H9 (cell line): ENCODE measurements at regions not wholly inside any gene's neighbourhood (a gene's known extent, or its start where the extent isn't known, plus 50 kb on each side); places are given as distances from the start of the nearest gene placed in this dataset.

Experiments
- DNase-seq: peaks from one replicate; pipeline ENCODE4 v3.0.0-alpha.2; 2017
- H2AFZ ChIP-seq: one replicate; pipeline ENCODE4 v1.6.1; 2013; ENCODE audit warnings: mild to moderate bottlenecking, low read length, control low read depth, moderate library complexity
- H2AK5ac ChIP-seq: 2 replicates; pipeline ENCODE4 v1.6.1; 2013; ENCODE audit warnings: low read length, control low read depth, mixed read lengths; ENCODE audit not compliant: insufficient read length
- H2BK120ac ChIP-seq: one replicate; pipeline ENCODE4 v1.6.1; 2013; ENCODE audit warnings: low read depth, mild to moderate bottlenecking, low read length, control low read depth, inconsistent platforms; ENCODE audit not compliant: poor library complexity, severe bottlenecking
- H2BK12ac ChIP-seq: 2 replicates; pipeline ENCODE4 v1.6.1; 2013; ENCODE audit warnings: low read length, control low read depth, mixed read lengths, low read depth; ENCODE audit not compliant: insufficient read length
- H2BK15ac ChIP-seq: 2 replicates; pipeline ENCODE4 v1.6.1; 2013; ENCODE audit warnings: low read depth, low read length, control low read depth
- H2BK20ac ChIP-seq: one replicate; pipeline ENCODE4 v1.6.1; 2013; ENCODE audit warnings: low read depth, mild to moderate bottlenecking, low read length, control low read depth, inconsistent platforms; ENCODE audit not compliant: poor library complexity, severe bottlenecking
- H2BK5ac ChIP-seq: 2 replicates; pipeline ENCODE4 v1.6.1; 2013; ENCODE audit warnings: low read length, control low read depth, mixed read lengths; ENCODE audit not compliant: insufficient read length
- H3K14ac ChIP-seq: 2 replicates; pipeline ENCODE4 v1.6.1; 2013; ENCODE audit warnings: low read length, control low read depth; ENCODE audit not compliant: insufficient read depth
- H3K18ac ChIP-seq: 2 replicates; pipeline ENCODE4 v1.6.1; 2013; ENCODE audit warnings: low read depth, mild to moderate bottlenecking, mixed read lengths, low read length, control low read depth; ENCODE audit not compliant: insufficient read length
- H3K23ac ChIP-seq: 2 replicates; pipeline ENCODE4 v1.6.1; 2013; ENCODE audit warnings: low read length, control low read depth, mixed read lengths, low read depth; ENCODE audit not compliant: insufficient read length
- H3K23me2 ChIP-seq: 2 replicates; pipeline ENCODE4 v1.6.1; 2013; ENCODE audit warnings: low read depth, mild to moderate bottlenecking, mixed read lengths, low read length, control low read depth; ENCODE audit not compliant: insufficient read length, poor library complexity, severe bottlenecking
- H3K27ac ChIP-seq: 2 replicates; pipeline ENCODE4 v1.5.1; 2013; ENCODE audit warnings: low read length, control low read depth, mixed read lengths, low read depth; ENCODE audit not compliant: insufficient read length
- H3K27me3 ChIP-seq: 2 replicates; pipeline ENCODE4 v1.6.1; 2013; ENCODE audit warnings: low read length, control low read depth, inconsistent platforms; ENCODE audit not compliant: insufficient read depth
- H3K4ac ChIP-seq: 2 replicates; pipeline ENCODE4 v1.6.1; 2013; ENCODE audit warnings: low read depth, mild to moderate bottlenecking, control low read depth, inconsistent platforms, low read length, moderate library complexity
- H3K4me1 ChIP-seq: 2 replicates; pipeline ENCODE4 v1.6.1; 2013; ENCODE audit warnings: low read length, control low read depth, inconsistent platforms; ENCODE audit not compliant: insufficient read depth
- H3K4me2 ChIP-seq: 2 replicates; pipeline ENCODE4 v1.6.1; 2013; ENCODE audit warnings: low read length, control low read depth, mixed read lengths; ENCODE audit not compliant: insufficient read length, insufficient read depth
- H3K56ac ChIP-seq: 2 replicates; pipeline ENCODE4 v1.6.1; 2013; ENCODE audit warnings: low read depth, mild to moderate bottlenecking, mixed read lengths, low read length, control low read depth; ENCODE audit not compliant: insufficient read length
- H3K79me1 ChIP-seq: 2 replicates; pipeline ENCODE4 v1.6.1; 2013; ENCODE audit warnings: low read depth, mild to moderate bottlenecking, moderate library complexity, low read length, control low read depth, inconsistent platforms; ENCODE audit not compliant: insufficient read depth, poor library complexity, severe bottlenecking
- H3K79me2 ChIP-seq: 2 replicates; pipeline ENCODE4 v1.6.1; 2013; ENCODE audit warnings: low read length, control low read depth, inconsistent platforms; ENCODE audit not compliant: insufficient read depth
- H3K9ac ChIP-seq: 2 replicates; pipeline ENCODE4 v1.6.1; 2013; ENCODE audit warnings: low read length, control low read depth, mixed read lengths; ENCODE audit not compliant: insufficient read length; ENCODE audit errors: extremely low read depth
- H3K9me3 ChIP-seq: one replicate; pipeline ENCODE4 v1.6.1; 2013; ENCODE audit warnings: low read depth, low read length, inconsistent platforms; ENCODE audit not compliant: control insufficient read depth
- H3T11ph ChIP-seq: one replicate; pipeline ENCODE4 v1.6.1; 2013; ENCODE audit warnings: mild to moderate bottlenecking, low read length, control low read depth, inconsistent platforms
- H4K20me1 ChIP-seq: one replicate; pipeline ENCODE4 v1.6.1; 2013; ENCODE audit not compliant: control insufficient read depth, insufficient read length, insufficient read depth
- H4K5ac ChIP-seq: 2 replicates; pipeline ENCODE4 v1.6.1; 2013; ENCODE audit warnings: low read depth, mild to moderate bottlenecking, mixed read lengths, low read length, control low read depth; ENCODE audit not compliant: insufficient read length
- H4K8ac ChIP-seq: replicated peaks from 2 replicates; pipeline ENCODE4 v1.6.1; 2013; ENCODE audit warnings: low read length, control low read depth, mixed read lengths, low read depth; ENCODE audit not compliant: insufficient read length
- H4K91ac ChIP-seq: 2 replicates; pipeline ENCODE4 v1.6.1; 2013; ENCODE audit warnings: low read depth, mild to moderate bottlenecking, moderate library complexity, mixed read lengths, low read length, control low read depth; ENCODE audit not compliant: insufficient read length
- H3K27ac Mint-ChIP-seq, 3 experiments: 2 replicates in 2 of 3; 3 replicates in 1 of 3; pipeline ENCODE4 v1.8.0; 2020 to 2021; ENCODE audit warnings: mixed read lengths in 3 of 3, mild to moderate bottlenecking in 1 of 3, moderate library complexity in 1 of 3
- H3K27me3 Mint-ChIP-seq: 2 replicates; pipeline ENCODE4 v1.8.0; 2021; ENCODE audit warnings: low read depth, mild to moderate bottlenecking, moderate library complexity, mixed read lengths
- H3K36me3 Mint-ChIP-seq, 3 experiments: 2 replicates in 2 of 3; 3 replicates in 1 of 3; pipeline ENCODE4 v1.8.0; 2020 to 2021; ENCODE audit warnings: low read depth in 3 of 3, mixed read lengths in 3 of 3; ENCODE audit not compliant: insufficient read depth in 1 of 3
- H3K4me1 Mint-ChIP-seq, 2 experiments: 2 replicates each; pipeline ENCODE4 v1.8.0; 2020; ENCODE audit warnings: mixed read lengths in 2 of 2
- H3K4me3 Mint-ChIP-seq, 2 experiments: 2 replicates in 1 of 2; 3 replicates in 1 of 2; pipeline ENCODE4 v1.8.0; 2020 to 2021; ENCODE audit warnings: mild to moderate bottlenecking in 2 of 2, mixed read lengths in 2 of 2, moderate library complexity in 1 of 2
- H3K9me3 Mint-ChIP-seq, 2 experiments: 2 replicates in 1 of 2; 3 replicates in 1 of 2; pipeline ENCODE4 v1.8.0; 2020; ENCODE audit warnings: mild to moderate bottlenecking in 2 of 2, mixed read lengths in 2 of 2, moderate library complexity in 1 of 2
- CTCF ChIP-seq: fragments of 200-600 bp; sonication (generic); conservative IDR thresholded peaks from 3 replicates; pipeline ENCODE4 v1.8.0; 2021; ENCODE audit warnings: antibody characterized with exemption, mild to moderate bottlenecking
- WGBS: extraction: QIAGEN DNeasy Blood & Tissue Kit; methylation state at CpG from one replicate; pipeline ENCODE4 v1.1.7; 2013; ENCODE audit warnings: missing lambda C conversion rate, low lambda C conversion rate, mixed read lengths; ENCODE audit not compliant: insufficient read length; ENCODE audit errors: extremely low coverage; 5-methylcytosine and 5-hydroxymethylcytosine counted together

- H3K27ac ChIP-seq, result no peak overlapping the region
- no peak overlapping the region for H2BK120ac ChIP-seq
- TF ChIP-seq CTCF, result no peak
- no peak overlapping the region for H2BK12ac ChIP-seq
- H2AFZ ChIP-seq, result no peak overlapping the region
- H3K14ac ChIP-seq, result no peak overlapping the region
- H3K4me3 Mint-ChIP-seq, result no peak overlapping the region
- no peak overlapping the region for H4K5ac ChIP-seq
- peaks cover 0 to 3% of the 10 kb centered on the region in 2 experiments; a peak in 1 of 5 replicates for H3K9me3 Mint-ChIP-seq
- no peaks in the 10 kb centered on the region for H3K4me1 Mint-ChIP-seq
- H4K91ac ChIP-seq, result no peak overlapping the region
- no peak overlapping the region for H3K56ac ChIP-seq
- no peaks in the 10 kb centered on the region for H4K20me1 ChIP-seq
- H2BK15ac ChIP-seq, result no peak overlapping the region
- H3K9me3 ChIP-seq, result no peaks in the 10 kb centered on the region
- H3K79me1 ChIP-seq, result no peaks in the 10 kb centered on the region
- H2BK5ac ChIP-seq, result no peak overlapping the region
- no peak overlapping the region for H3K18ac ChIP-seq
- no peak overlapping the region for H4K8ac ChIP-seq
- DNase-seq, result no peak
- H2BK20ac ChIP-seq, result no peak overlapping the region
- no peaks in the 10 kb centered on the region for H3K79me2 ChIP-seq
- no peaks in the 10 kb centered on the region for H3K4me1 ChIP-seq
- peaks cover 0 to 2% (median 0%) of the 10 kb centered on the region in 3 experiments; a peak in 2 of 7 replicates for H3K36me3 Mint-ChIP-seq
- no peak overlapping the region for H3T11ph ChIP-seq
- no peaks in the 10 kb centered on the region for H3K23me2 ChIP-seq
- H3K4me2 ChIP-seq, result no peak overlapping the region
- H3K27me3 Mint-ChIP-seq, result peaks cover 3% of the 10 kb centered on the region; the same call in 1 of the 2 replicates
- no peak overlapping the region for H3K9ac ChIP-seq
- H3K23ac ChIP-seq, result no peak overlapping the region
- no peak overlapping the region for H3K4ac ChIP-seq
- H2AK5ac ChIP-seq, result no peak overlapping the region
- WGBS, result no CpG with 5 or more reads among the region's 6 CpGs
- H3K27me3 ChIP-seq, result no peaks in the 10 kb centered on the region
- no peak overlapping the region for H3K27ac Mint-ChIP-seq
Observed at GRCh38 chr2:12041236-12041635, 294.8 kb downstream of the LPIN1 start.
